Caco-2 (cell line): ENCODE measurements at regions not wholly inside any gene's neighbourhood (a gene's known extent, or its start where the extent isn't known, plus 50 kb on each side); places are given as distances from the start of the nearest gene placed in this dataset.

Experiments used
- BruUV-seq: library from RNA; stranded (reverse); fragments of 400-500 nt; replicated peaks from 2 replicates; lab custom pipeline; 2021; lab: Mats Ljungman, UMichigan
- CTCF ChIA-PET: fragments of 300-600 bp; sonication (Branson Sonifier 250); formaldehyde crosslinking; loops from one replicate; lab custom pipeline; 2022; ENCODE audit warnings: antibody characterized with exemption; lab: Charles Lee
- POLR2A ChIA-PET: fragments of 300-600 bp; sonication (Branson Sonifier 250); formaldehyde crosslinking; loops from one replicate; lab custom pipeline; 2022; ENCODE audit warnings: antibody characterized with exemption; lab: Charles Lee
- DNase-seq, 2 experiments: peaks; one replicate each; pipeline versions ENCODE4 v3.0.0 to v3.0.0-alpha.2; 2020 to 2022
- H3K27me3 ChIP-seq: replicated peaks from 2 replicates; pipeline ENCODE4 v1.6.0; 2011; ENCODE audit warnings: low read length; ENCODE audit not compliant: control insufficient read depth, insufficient read depth
- H3K36me3 ChIP-seq: 2 replicates; pipeline ENCODE4 v1.5.1; 2011; ENCODE audit warnings: low read length; ENCODE audit not compliant: control insufficient read depth, insufficient read depth
- H3K4me1 ChIP-seq: fragments of 250-450 bp; sonication (Bioruptor Pico); 2 replicates; pipeline ENCODE4 v1.5.1; 2020; ENCODE audit warnings: mild to moderate bottlenecking
- H3K4me3 ChIP-seq: 2 replicates; pipeline ENCODE4 v1.5.1; 2011; ENCODE audit warnings: low read depth, mild to moderate bottlenecking, control low read depth, low read length
- H3K9me3 ChIP-seq: fragments of 250-450 bp; sonication (Bioruptor Pico); 2 replicates; pipeline ENCODE4 v1.5.1; 2020; ENCODE audit warnings: mild to moderate bottlenecking, moderate library complexity
- H3K27ac Mint-ChIP-seq: one replicate; pipeline ENCODE4 v1.8.0; 2022; ENCODE audit warnings: mixed read lengths; ENCODE audit not compliant: unreplicated experiment
- H3K27me3 Mint-ChIP-seq: one replicate; pipeline ENCODE4 v1.8.0; 2022; ENCODE audit warnings: mixed read lengths; ENCODE audit not compliant: insufficient read depth, unreplicated experiment
- H3K36me3 Mint-ChIP-seq: one replicate; pipeline ENCODE4 v1.8.0; 2022; ENCODE audit warnings: mild to moderate bottlenecking, mixed read lengths; ENCODE audit not compliant: insufficient read depth, unreplicated experiment
- H3K4me1 Mint-ChIP-seq: one replicate; pipeline ENCODE4 v1.8.0; 2022; ENCODE audit warnings: low read depth, mixed read lengths; ENCODE audit not compliant: unreplicated experiment
- H3K4me3 Mint-ChIP-seq: one replicate; pipeline ENCODE4 v1.8.0; 2022; ENCODE audit warnings: mild to moderate bottlenecking, moderate library complexity, mixed read lengths; ENCODE audit not compliant: unreplicated experiment
- H3K9me3 Mint-ChIP-seq: one replicate; pipeline ENCODE4 v1.8.0; 2022; ENCODE audit warnings: mixed read lengths; ENCODE audit not compliant: unreplicated experiment
- intact Hi-C: fragments of 100-400 bp; cut with micrococcal nuclease; formaldehyde crosslinking; loops from one replicate; pipeline ENCODE4 v1.10.0; 2022; ENCODE audit not compliant: unreplicated experiment
- TF ChIP-seq, protein P1 (sequence below), 2 experiments: fragments of 200-600 bp in 1 of 2; IDR thresholded peaks; 1 replicate in 1 of 2; 2 replicates in 1 of 2; pipeline versions ENCODE4 v1.5.1 to v1.8.0; 2011 to 2022; ENCODE audit warnings: antibody characterized with exemption in 1 of 2, control low read depth in 1 of 2, inconsistent platforms in 1 of 2, low read depth in 1 of 2, low read length in 1 of 2, mild to moderate bottlenecking in 1 of 2, moderate library complexity in 1 of 2; ENCODE audit not compliant: insufficient read depth in 1 of 2, severe bottlenecking in 1 of 2, unreplicated experiment in 1 of 2

DNA sequence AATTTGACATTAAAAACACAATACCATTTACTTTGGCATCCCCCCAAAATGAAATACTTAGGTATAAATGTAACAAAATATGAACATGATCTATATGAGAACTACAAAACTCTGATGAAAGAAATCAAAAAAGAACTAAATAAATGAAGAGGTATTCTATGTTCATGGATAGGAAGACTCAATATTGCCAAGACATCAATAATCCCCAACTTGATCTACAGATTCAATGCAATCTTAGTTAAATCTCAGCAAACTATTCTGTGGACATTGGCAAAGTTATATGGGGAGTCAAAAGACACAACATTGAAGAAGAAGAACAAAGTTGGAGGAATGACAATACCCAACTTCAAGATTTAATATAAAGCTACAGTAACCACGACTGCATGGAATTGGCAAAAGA is 145.2 kb upstream of the HEY2 start:
- Histone ChIP-seq H3K9me3 (no peaks in the 10 kb centered on the region), H3K27me3 (no peaks in the 10 kb centered on the region), H3K36me3 (no peaks in the 10 kb centered on the region), H3K4me1 (no peaks in the 10 kb centered on the region), H3K4me3 (no peak overlapping the region)
- intact Hi-C loops, result no loop called here
- TF ChIP-seq, protein P1, sequence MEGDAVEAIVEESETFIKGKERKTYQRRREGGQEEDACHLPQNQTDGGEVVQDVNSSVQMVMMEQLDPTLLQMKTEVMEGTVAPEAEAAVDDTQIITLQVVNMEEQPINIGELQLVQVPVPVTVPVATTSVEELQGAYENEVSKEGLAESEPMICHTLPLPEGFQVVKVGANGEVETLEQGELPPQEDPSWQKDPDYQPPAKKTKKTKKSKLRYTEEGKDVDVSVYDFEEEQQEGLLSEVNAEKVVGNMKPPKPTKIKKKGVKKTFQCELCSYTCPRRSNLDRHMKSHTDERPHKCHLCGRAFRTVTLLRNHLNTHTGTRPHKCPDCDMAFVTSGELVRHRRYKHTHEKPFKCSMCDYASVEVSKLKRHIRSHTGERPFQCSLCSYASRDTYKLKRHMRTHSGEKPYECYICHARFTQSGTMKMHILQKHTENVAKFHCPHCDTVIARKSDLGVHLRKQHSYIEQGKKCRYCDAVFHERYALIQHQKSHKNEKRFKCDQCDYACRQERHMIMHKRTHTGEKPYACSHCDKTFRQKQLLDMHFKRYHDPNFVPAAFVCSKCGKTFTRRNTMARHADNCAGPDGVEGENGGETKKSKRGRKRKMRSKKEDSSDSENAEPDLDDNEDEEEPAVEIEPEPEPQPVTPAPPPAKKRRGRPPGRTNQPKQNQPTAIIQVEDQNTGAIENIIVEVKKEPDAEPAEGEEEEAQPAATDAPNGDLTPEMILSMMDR (IDR thresholded peaks at IDR 0.05; ENCODE audit: insufficient read depth in 1 of 2, low read depth in 1 of 2, low read length in 1 of 2, severe bottlenecking in 1 of 2, unreplicated experiment in 1 of 2), result no peak
- Mint-ChIP-seq H3K4me1 (no peaks in the 10 kb centered on the region), H3K9me3 (peaks cover 12% of the 10 kb centered on the region), H3K36me3 (no peaks in the 10 kb centered on the region), H3K27ac (no peak overlapping the region), H3K4me3 (no peak overlapping the region), H3K27me3 (no peaks in the 10 kb centered on the region)
- CTCF ChIA-PET, result no interaction called here
- no peak for DNase-seq
- POLR2A ChIA-PET, result no interaction called here
- BruUV-seq, result no TSS peak

DNA sequence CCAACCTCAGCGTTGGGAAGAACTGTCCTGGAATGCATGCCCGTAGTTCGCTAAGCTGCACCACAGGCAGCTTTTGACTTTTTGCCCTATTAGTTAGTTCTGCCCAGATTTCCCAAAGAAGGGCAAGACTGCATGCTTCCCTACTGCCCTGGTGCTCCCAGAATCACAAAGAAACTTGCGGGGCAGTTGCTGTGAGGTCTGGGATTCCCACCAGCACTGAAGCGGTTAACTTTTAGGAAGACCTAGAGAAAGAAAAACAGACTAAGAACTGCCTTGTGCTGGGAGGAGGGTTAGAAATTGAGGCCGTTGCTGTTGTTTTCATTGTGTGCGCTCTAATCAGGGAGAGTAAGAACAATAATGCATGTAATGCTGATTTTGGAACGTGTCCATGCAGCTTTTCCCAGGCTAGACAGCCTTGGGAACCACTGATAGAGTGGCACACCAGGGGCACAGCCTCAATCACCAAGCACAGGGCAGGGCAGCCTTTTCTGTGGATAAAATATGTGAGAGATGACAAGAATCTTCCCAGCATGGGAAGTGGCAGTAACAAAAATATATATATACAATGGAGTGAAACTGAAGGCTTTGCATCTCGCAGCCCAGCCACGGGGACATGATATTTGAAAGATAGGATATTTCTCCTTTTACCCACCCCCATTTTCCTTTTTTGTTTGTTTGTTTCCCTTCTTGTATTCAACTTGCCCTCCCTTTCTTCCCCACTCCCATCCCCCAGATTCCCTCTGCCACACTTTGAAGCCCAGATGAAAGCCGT is 137.7 kb upstream of the HEY2 start:
- Mint-ChIP-seq H3K9me3 (no peaks in the 10 kb centered on the region), H3K27ac (no peak overlapping the region), H3K4me1 (no peaks in the 10 kb centered on the region), H3K27me3 (no peaks in the 10 kb centered on the region), H3K36me3 (no peaks in the 10 kb centered on the region), H3K4me3 (no peak overlapping the region)
- ChIA-PET CTCF (no interaction called here), POLR2A (no interaction called here)
- H3K27me3 ChIP-seq, result no peaks in the 10 kb centered on the region
- H3K4me1 ChIP-seq, result no peaks in the 10 kb centered on the region
- no peaks in the 10 kb centered on the region for H3K36me3 ChIP-seq
- no peaks in the 10 kb centered on the region for H3K9me3 ChIP-seq
- TF ChIP-seq, protein P1 (IDR thresholded peaks at IDR 0.05; ENCODE audit: insufficient read depth in 1 of 2, low read depth in 1 of 2, low read length in 1 of 2, severe bottlenecking in 1 of 2, unreplicated experiment in 1 of 2), result no peak
- intact Hi-C loops, result no loop called here
- no TSS peak for BruUV-seq
- no peak overlapping the region for H3K4me3 ChIP-seq
- DNase-seq, result no peak

- H3K36me3 Mint-ChIP-seq, result no peaks in the 10 kb centered on the region
- CTCF ChIA-PET, result no interaction called here
- H3K9me3 Mint-ChIP-seq, result no peaks in the 10 kb centered on the region
These were observed 137.0 kb upstream of the HEY2 start for GRCh38 chr6:125612345-125612846.

More at GRCh38 chr6:125612345-125612846, 137.0 kb upstream of the HEY2 start:
- Histone ChIP-seq H3K4me3 (no peak overlapping the region), H3K4me1 (no peaks in the 10 kb centered on the region), H3K36me3 (no peaks in the 10 kb centered on the region), H3K27me3 (no peaks in the 10 kb centered on the region), H3K9me3 (no peaks in the 10 kb centered on the region)
- TF ChIP-seq, protein P1 (IDR thresholded peaks at IDR 0.05; ENCODE audit: insufficient read depth in 1 of 2, low read depth in 1 of 2, low read length in 1 of 2, severe bottlenecking in 1 of 2, unreplicated experiment in 1 of 2), result no peak
- Mint-ChIP-seq H3K27me3 (no peaks in the 10 kb centered on the region), H3K4me3 (no peak overlapping the region), H3K27ac (no peak overlapping the region), H3K4me1 (no peaks in the 10 kb centered on the region)
- intact Hi-C loops, result no loop called here
- no TSS peak for BruUV-seq
- no peak for DNase-seq
- POLR2A ChIA-PET, result no interaction called here
